ENCODE measurements at regions not wholly inside any gene's neighbourhood (a gene's known extent, or its start where the extent isn't known, plus 50 kb on each side); places are given as distances from the start of the nearest gene placed in this dataset.

DNA sequence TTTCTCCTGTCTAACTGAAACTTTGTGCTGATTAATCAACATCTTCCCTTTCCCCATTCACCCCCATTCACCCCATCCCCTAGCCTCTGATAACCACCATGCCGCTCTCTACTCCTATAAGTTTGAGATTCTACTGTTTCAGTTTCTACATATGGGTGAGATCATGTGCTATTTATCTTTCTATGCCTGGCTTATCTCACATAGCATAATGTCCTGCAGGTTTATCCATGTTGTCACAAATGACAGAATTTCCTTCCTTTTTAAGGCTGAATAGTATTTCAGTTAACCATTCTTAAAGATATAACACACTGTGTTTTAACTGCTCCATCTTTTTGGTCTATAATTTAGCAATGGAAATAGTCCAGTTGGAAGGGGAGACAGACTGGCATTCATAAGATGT, 205.1 kb downstream of the SNCAIP start:
- Histone ChIP-seq H3K4me2 (ENCODE audit: control insufficient read depth, extremely low read depth, insufficient read depth, low read depth, low read length) (no peak overlapping the region), H3K9me1 (ENCODE audit: control insufficient read depth, extremely low read depth, insufficient read depth, low read length) (no peaks in the 10 kb centered on the region), H3K9me3 (ENCODE audit: control insufficient read depth, low read depth, low read length) (no peaks in the 10 kb centered on the region), H3K27me3 (ENCODE audit: control insufficient read depth, extremely low read depth, insufficient read depth, low read length) (no peaks in the 10 kb centered on the region), H3K27ac (ENCODE audit: control insufficient read depth, insufficient read depth, low read length) (no peak overlapping the region), H4K20me1 (ENCODE audit: control insufficient read depth, extremely low read depth, insufficient read depth, low read length) (no peaks in the 10 kb centered on the region), H2AFZ (ENCODE audit: control insufficient read depth, low read length) (no peak overlapping the region), H3K36me3 (ENCODE audit: control insufficient read depth in 2 of 2, extremely low read depth in 1 of 2, insufficient read depth in 2 of 2, low read length in 2 of 2) (no peaks in the 10 kb centered on the region), H3K79me2 (ENCODE audit: control insufficient read depth, insufficient read depth, low read length) (no peaks in the 10 kb centered on the region), H3K4me3 (ENCODE audit: control insufficient read depth in 2 of 3, extremely low read depth in 1 of 3, insufficient read depth in 2 of 3, low read depth in 1 of 3, low read length in 3 of 3) (no peak overlapping the region), H3K9ac (ENCODE audit: control insufficient read depth, extremely low read depth, insufficient read depth, low read length) (no peak overlapping the region), H3K4me1 (ENCODE audit: control insufficient read depth, extremely low read depth, insufficient read depth, low read length) (no peaks in the 10 kb centered on the region)
- DNase-seq (ENCODE audit: low read depth, low spot score) (no peak), FAIRE-seq (no peak)
- no peak for TF ChIP-seq EZH2 (IDR thresholded peaks at IDR 0.05; ENCODE audit: low read length)
- no peak for TF ChIP-seq CTCF (optimal IDR thresholded peaks at IDR 0.05 in 1 of 3, IDR thresholded peaks at IDR 0.05 in 1 of 3, conservative IDR thresholded peaks at IDR 0.05 in 1 of 3; ENCODE audit: extremely low read depth in 1 of 3, insufficient read depth in 2 of 3, low read length in 3 of 3)
- dilution Hi-C loops (cut with MboI; ENCODE audit: extremely low pct_ligation_motif_present, low sequenced_read_pairs), result no loop called here

DNA sequence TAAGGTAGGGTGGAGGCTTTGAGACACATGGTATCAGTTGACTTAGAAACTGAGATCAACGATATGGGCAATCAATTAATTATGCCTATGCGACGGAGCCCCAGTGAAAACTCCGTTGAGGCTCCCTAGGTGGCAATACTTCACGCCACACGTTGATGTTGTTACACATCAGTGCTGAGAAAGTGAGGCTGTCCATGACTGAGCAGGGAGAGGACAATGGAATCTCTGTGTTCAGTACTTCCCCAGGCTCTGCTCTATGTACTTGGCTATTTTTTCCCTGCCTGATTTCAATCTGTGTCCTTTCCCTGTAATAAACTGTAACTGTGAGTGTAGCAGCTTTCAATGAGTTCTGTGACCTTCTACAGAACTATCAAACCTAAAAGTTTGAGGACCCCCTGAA, 211.7 kb downstream of the SNCAIP start:
- dilution Hi-C loops (cut with MboI; ENCODE audit: extremely low pct_ligation_motif_present, low sequenced_read_pairs), result no loop called here
- H2AFZ ChIP-seq (ENCODE audit: control insufficient read depth, low read length), result no peak overlapping the region
- FAIRE-seq, result no peak

More for the DNA sequence above, 211.7 kb downstream of the SNCAIP start:
- Histone ChIP-seq H3K9me1 (ENCODE audit: control insufficient read depth, extremely low read depth, insufficient read depth, low read length) (no peaks in the 10 kb centered on the region), H3K9me3 (ENCODE audit: control insufficient read depth, low read depth, low read length) (no peaks in the 10 kb centered on the region), H3K4me3 (ENCODE audit: control insufficient read depth in 2 of 3, extremely low read depth in 1 of 3, insufficient read depth in 2 of 3, low read depth in 1 of 3, low read length in 3 of 3) (no peak overlapping the region), H3K9ac (ENCODE audit: control insufficient read depth, extremely low read depth, insufficient read depth, low read length) (no peak overlapping the region), H3K4me2 (ENCODE audit: control insufficient read depth, extremely low read depth, insufficient read depth, low read depth, low read length) (no peak overlapping the region), H3K36me3 (ENCODE audit: control insufficient read depth in 2 of 2, extremely low read depth in 1 of 2, insufficient read depth in 2 of 2, low read length in 2 of 2) (no peaks in the 10 kb centered on the region), H3K27ac (ENCODE audit: control insufficient read depth, insufficient read depth, low read length) (no peak overlapping the region), H3K79me2 (ENCODE audit: control insufficient read depth, insufficient read depth, low read length) (no peaks in the 10 kb centered on the region), H4K20me1 (ENCODE audit: control insufficient read depth, extremely low read depth, insufficient read depth, low read length) (no peaks in the 10 kb centered on the region), H3K4me1 (ENCODE audit: control insufficient read depth, extremely low read depth, insufficient read depth, low read length) (no peaks in the 10 kb centered on the region), H3K27me3 (ENCODE audit: control insufficient read depth, extremely low read depth, insufficient read depth, low read length) (no peaks in the 10 kb centered on the region)
- TF ChIP-seq EZH2 (IDR thresholded peaks at IDR 0.05; ENCODE audit: low read length) (no peak), CTCF (optimal IDR thresholded peaks at IDR 0.05 in 1 of 3, IDR thresholded peaks at IDR 0.05 in 1 of 3, conservative IDR thresholded peaks at IDR 0.05 in 1 of 3; ENCODE audit: extremely low read depth in 1 of 3, insufficient read depth in 2 of 3, low read length in 3 of 3) (no peak)
- no peak for DNase-seq (ENCODE audit: low read depth, low spot score)
